ENCODE measurements at regions not wholly inside any gene's neighbourhood (a gene's known extent, or its start where the extent isn't known, plus 50 kb on each side); places are given as distances from the start of the nearest gene placed in this dataset.
"Not testable (repeated sequence)": the region's sequence is repeated elsewhere in the genome, so short reads cannot be mapped to it uniquely, and the experiment has no call there.

GRCh38 chr6:27700337-27700736, 211.9 kb downstream of the OR2B2 start:
- no peaks in the 10 kb centered on the region for H3K27me3 ChIP-seq (ENCODE audit: insufficient read depth, low read length)
- no peaks in the 10 kb centered on the region for H4K20me1 ChIP-seq (ENCODE audit: insufficient read depth, low read length)
- no peaks in the 10 kb centered on the region for H3K4me1 ChIP-seq (ENCODE audit: insufficient read depth, low read length)
- no peak overlapping the region for H2AFZ ChIP-seq (ENCODE audit: low read depth, low read length)
- no peak overlapping the region for H3K9ac ChIP-seq (ENCODE audit: low read length)
- Mint-ChIP-seq H3K9me3 (ENCODE audit: unreplicated experiment) (peaks cover 1% of the 10 kb centered on the region), H3K36me3 (ENCODE audit: low read depth, unreplicated experiment) (peaks cover 12% of the 10 kb centered on the region), H3K27me3 (ENCODE audit: low read depth, unreplicated experiment) (no peaks in the 10 kb centered on the region), H3K27ac (ENCODE audit: unreplicated experiment) (no peak overlapping the region), H3K4me1 (ENCODE audit: low read depth, unreplicated experiment) (no peaks in the 10 kb centered on the region), H3K4me3 (ENCODE audit: unreplicated experiment) (no peak overlapping the region)
- FAIRE-seq (no peak), DNase-seq (ENCODE audit: low read depth) (no peak)
- no peaks in the 10 kb centered on the region for H3K79me2 ChIP-seq (ENCODE audit: insufficient read depth, low read length)
- H3K36me3 ChIP-seq (ENCODE audit: insufficient read depth, low read length) = no peaks in the 10 kb centered on the region
- no peak overlapping the region for H3K4me3 ChIP-seq (ENCODE audit: insufficient read depth, low read depth, low read length)
- no peak for TF ChIP-seq EZH2 (IDR thresholded peaks at IDR 0.05; ENCODE audit: insufficient read depth, low read length)
- TF ChIP-seq, protein P1, sequence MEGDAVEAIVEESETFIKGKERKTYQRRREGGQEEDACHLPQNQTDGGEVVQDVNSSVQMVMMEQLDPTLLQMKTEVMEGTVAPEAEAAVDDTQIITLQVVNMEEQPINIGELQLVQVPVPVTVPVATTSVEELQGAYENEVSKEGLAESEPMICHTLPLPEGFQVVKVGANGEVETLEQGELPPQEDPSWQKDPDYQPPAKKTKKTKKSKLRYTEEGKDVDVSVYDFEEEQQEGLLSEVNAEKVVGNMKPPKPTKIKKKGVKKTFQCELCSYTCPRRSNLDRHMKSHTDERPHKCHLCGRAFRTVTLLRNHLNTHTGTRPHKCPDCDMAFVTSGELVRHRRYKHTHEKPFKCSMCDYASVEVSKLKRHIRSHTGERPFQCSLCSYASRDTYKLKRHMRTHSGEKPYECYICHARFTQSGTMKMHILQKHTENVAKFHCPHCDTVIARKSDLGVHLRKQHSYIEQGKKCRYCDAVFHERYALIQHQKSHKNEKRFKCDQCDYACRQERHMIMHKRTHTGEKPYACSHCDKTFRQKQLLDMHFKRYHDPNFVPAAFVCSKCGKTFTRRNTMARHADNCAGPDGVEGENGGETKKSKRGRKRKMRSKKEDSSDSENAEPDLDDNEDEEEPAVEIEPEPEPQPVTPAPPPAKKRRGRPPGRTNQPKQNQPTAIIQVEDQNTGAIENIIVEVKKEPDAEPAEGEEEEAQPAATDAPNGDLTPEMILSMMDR (IDR thresholded peaks at IDR 0.05; ENCODE audit: insufficient read depth, low read depth, low read length) = no peak
- H3K9me3 ChIP-seq (ENCODE audit: insufficient read depth, low read depth, low read length) = no peaks in the 10 kb centered on the region
- no peak overlapping the region for H3K4me2 ChIP-seq (ENCODE audit: low read length)
- no peak overlapping the region for H3K27ac ChIP-seq (ENCODE audit: low read depth, low read length)

DNA sequence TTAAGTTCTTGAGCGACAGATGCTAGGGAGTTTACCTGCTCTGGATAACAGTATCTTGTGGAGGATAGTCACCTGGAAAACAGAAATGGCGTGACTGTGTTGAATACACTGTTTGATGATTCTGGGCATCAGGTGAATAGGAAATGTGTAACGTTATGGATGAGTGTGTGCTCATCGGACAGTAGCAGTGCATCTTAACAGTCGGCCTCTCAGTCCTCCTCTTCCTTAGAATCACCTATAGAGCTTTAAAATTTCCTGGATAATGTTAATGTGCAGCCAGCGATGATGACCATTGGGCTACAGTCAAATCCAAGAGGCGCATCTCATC, 217.7 kb downstream of the OR2B2 start:
- Histone ChIP-seq H3K4me1 (ENCODE audit: insufficient read depth, low read length) (no peaks in the 10 kb centered on the region), H3K27ac (ENCODE audit: low read depth, low read length) (no peak overlapping the region), H3K79me2 (ENCODE audit: insufficient read depth, low read length) (no peaks in the 10 kb centered on the region), H3K9ac (ENCODE audit: low read length) (no peak overlapping the region), H3K4me3 (ENCODE audit: insufficient read depth, low read depth, low read length) (peak overlapping the region; percentile 63), H3K36me3 (ENCODE audit: insufficient read depth, low read length) (no peaks in the 10 kb centered on the region), H3K27me3 (ENCODE audit: insufficient read depth, low read length) (no peaks in the 10 kb centered on the region), H3K4me2 (ENCODE audit: low read length) (peak overlapping the region; percentile 80), H4K20me1 (ENCODE audit: insufficient read depth, low read length) (no peaks in the 10 kb centered on the region), H2AFZ (ENCODE audit: low read depth, low read length) (peak overlapping the region; percentile 61), H3K9me3 (ENCODE audit: insufficient read depth, low read depth, low read length) (no peaks in the 10 kb centered on the region)
- Mint-ChIP-seq H3K4me1 (ENCODE audit: low read depth, unreplicated experiment) (peaks cover 8% of the 10 kb centered on the region), H3K36me3 (ENCODE audit: low read depth, unreplicated experiment) (no peaks in the 10 kb centered on the region), H3K9me3 (ENCODE audit: unreplicated experiment) (peaks cover 1% of the 10 kb centered on the region), H3K27ac (ENCODE audit: unreplicated experiment) (peak overlapping the region; percentile 93), H3K27me3 (ENCODE audit: low read depth, unreplicated experiment) (no peaks in the 10 kb centered on the region), H3K4me3 (ENCODE audit: unreplicated experiment) (peak overlapping the region; percentile 99)
- FAIRE-seq (no peak), DNase-seq (ENCODE audit: low read depth) (no peak)
- TF ChIP-seq, protein P1 (IDR thresholded peaks at IDR 0.05; ENCODE audit: insufficient read depth, low read depth, low read length) = no peak
- TF ChIP-seq EZH2 (IDR thresholded peaks at IDR 0.05; ENCODE audit: insufficient read depth, low read length) = no peak

- Mint-ChIP-seq H3K4me1 (ENCODE audit: low read depth, unreplicated experiment) (peaks cover 8% of the 10 kb centered on the region), H3K27ac (ENCODE audit: unreplicated experiment) (peak overlapping the region; percentile 93), H3K27me3 (ENCODE audit: low read depth, unreplicated experiment) (no peaks in the 10 kb centered on the region), H3K4me3 (ENCODE audit: unreplicated experiment) (peak overlapping the region; percentile 99), H3K9me3 (ENCODE audit: unreplicated experiment) (peaks cover 1% of the 10 kb centered on the region), H3K36me3 (ENCODE audit: low read depth, unreplicated experiment) (no peaks in the 10 kb centered on the region)
- peak overlapping the region; percentile 80 for H3K4me2 ChIP-seq (ENCODE audit: low read length)
- no peaks in the 10 kb centered on the region for H3K9me3 ChIP-seq (ENCODE audit: insufficient read depth, low read depth, low read length)
- DNase-seq (ENCODE audit: low read depth) (no peak), FAIRE-seq (no peak)
- peak overlapping the region; percentile 61 for H2AFZ ChIP-seq (ENCODE audit: low read depth, low read length)
- no peaks in the 10 kb centered on the region for H3K27me3 ChIP-seq (ENCODE audit: insufficient read depth, low read length)
- H3K9ac ChIP-seq (ENCODE audit: low read length) = peak overlapping the region; percentile 37
- H3K36me3 ChIP-seq (ENCODE audit: insufficient read depth, low read length) = no peaks in the 10 kb centered on the region
- no peaks in the 10 kb centered on the region for H3K4me1 ChIP-seq (ENCODE audit: insufficient read depth, low read length)
- TF ChIP-seq EZH2 (IDR thresholded peaks at IDR 0.05; ENCODE audit: insufficient read depth, low read length) = no peak
- TF ChIP-seq, protein P1 (IDR thresholded peaks at IDR 0.05; ENCODE audit: insufficient read depth, low read depth, low read length) = no peak
- no peaks in the 10 kb centered on the region for H4K20me1 ChIP-seq (ENCODE audit: insufficient read depth, low read length)
- H3K27ac ChIP-seq (ENCODE audit: low read depth, low read length) = no peak overlapping the region
- H3K4me3 ChIP-seq (ENCODE audit: insufficient read depth, low read depth, low read length) = peak overlapping the region; percentile 63
- no peaks in the 10 kb centered on the region for H3K79me2 ChIP-seq (ENCODE audit: insufficient read depth, low read length)
Measured at GRCh38 chr6:27693766-27694546, 218.2 kb downstream of the OR2B2 start.

DNA sequence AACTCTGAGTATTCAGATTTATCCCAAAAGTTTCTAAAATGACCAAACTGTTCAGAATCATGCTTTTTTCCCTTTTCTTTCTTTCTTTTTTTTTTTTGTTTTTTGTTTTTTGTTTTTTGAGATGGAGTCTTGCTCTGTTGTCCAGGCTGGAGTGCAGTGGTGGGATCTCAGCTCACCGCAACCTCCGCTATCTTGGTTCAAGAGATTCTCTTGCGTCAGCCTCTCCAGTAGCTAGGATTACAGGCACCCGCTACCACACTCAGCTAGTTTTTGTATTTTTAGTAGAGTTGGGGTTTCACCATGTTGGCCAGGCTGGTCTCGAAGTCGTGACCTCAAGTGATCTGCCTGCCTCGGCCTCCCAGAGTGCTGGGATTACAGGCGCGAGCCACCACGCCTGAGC, 219.2 kb upstream of the ZNF184 start:
- not testable (repeated sequence) for H4K20me1 ChIP-seq (ENCODE audit: insufficient read depth, low read length); H3K9me3 ChIP-seq (ENCODE audit: insufficient read depth, low read depth, low read length); H3K27me3 ChIP-seq (ENCODE audit: insufficient read depth, low read length); H3K4me2 ChIP-seq (ENCODE audit: low read length); DNase-seq (ENCODE audit: low read depth); H3K36me3 ChIP-seq (ENCODE audit: insufficient read depth, low read length); H3K4me1 Mint-ChIP-seq (ENCODE audit: low read depth, unreplicated experiment); H3K4me1 ChIP-seq (ENCODE audit: insufficient read depth, low read length); H3K27me3 Mint-ChIP-seq (ENCODE audit: low read depth, unreplicated experiment); H2AFZ ChIP-seq (ENCODE audit: low read depth, low read length); H3K79me2 ChIP-seq (ENCODE audit: insufficient read depth, low read length); H3K36me3 Mint-ChIP-seq (ENCODE audit: low read depth, unreplicated experiment); H3K27ac ChIP-seq (ENCODE audit: low read depth, low read length); H3K4me3 Mint-ChIP-seq (ENCODE audit: unreplicated experiment); H3K9me3 Mint-ChIP-seq (ENCODE audit: unreplicated experiment); H3K27ac Mint-ChIP-seq (ENCODE audit: unreplicated experiment); H3K9ac ChIP-seq (ENCODE audit: low read length); FAIRE-seq; H3K4me3 ChIP-seq (ENCODE audit: insufficient read depth, low read depth, low read length)

Measured in astrocyte (in vitro differentiated cells and primary cell).